ENCODE measurements at regions not wholly inside any gene's neighbourhood (a gene's known extent, or its start where the extent isn't known, plus 50 kb on each side); places are given as distances from the start of the nearest gene placed in this dataset.

- Mint-ChIP-seq H3K4me3 (no peak overlapping the region), H3K27me3 (ENCODE audit: insufficient read depth, low read depth, poor library complexity) (no peaks in the 10 kb centered on the region), H3K4me1 (no peaks in the 10 kb centered on the region), H3K9me3 (no peaks in the 10 kb centered on the region), H3K36me3 (ENCODE audit: low read depth) (no peaks in the 10 kb centered on the region), H3K27ac (no peak overlapping the region)
- Histone ChIP-seq H3K4me2 (no peak overlapping the region), H3K79me2 (replicated peaks; ENCODE audit: insufficient read depth) (no peaks in the 10 kb centered on the region), H3K27me3 (ENCODE audit: insufficient read depth) (no peaks in the 10 kb centered on the region), H3K9me2 (ENCODE audit: insufficient read depth) (no peaks in the 10 kb centered on the region), H3K4me1 (ENCODE audit: insufficient read depth) (no peaks in the 10 kb centered on the region), H4K20me1 (replicated peaks; ENCODE audit: insufficient read depth) (no peaks in the 10 kb centered on the region), H3K27ac (ENCODE audit: low read depth) (no peak overlapping the region), H2AFZ (no peak overlapping the region), H3K36me3 (ENCODE audit: insufficient read depth) (no peaks in the 10 kb centered on the region), H3F3A (replicated peaks; ENCODE audit: low read depth) (no peaks in the 10 kb centered on the region), H3K4me3 (no peak overlapping the region)
- DNase-seq (ENCODE audit: low spot score), result no peak
- no peak for TF ChIP-seq ZNF114 (CRISPR knock-in tag; IDR thresholded peaks at IDR 0.05)
- no peak for TF ChIP-seq CREB1 (CRISPR knock-in tag; IDR thresholded peaks at IDR 0.05; ENCODE audit: low read depth)
- no peak for TF ChIP-seq JUNB (IDR thresholded peaks at IDR 0.05; ENCODE audit: unreplicated experiment)
- no peak for ATAC-seq
Measured at GRCh38 chr11:109510316-109510715, 88.3 kb downstream of the C11orf87 start.

- Mint-ChIP-seq H3K4me1 (no peaks in the 10 kb centered on the region), H3K36me3 (ENCODE audit: low read depth) (no peaks in the 10 kb centered on the region), H3K27ac (no peak overlapping the region), H3K27me3 (ENCODE audit: insufficient read depth, low read depth, poor library complexity) (no peaks in the 10 kb centered on the region), H3K9me3 (no peaks in the 10 kb centered on the region), H3K4me3 (no peak overlapping the region)
- no peak overlapping the region for H2AFZ ChIP-seq
- no peak overlapping the region for H3K4me3 ChIP-seq
- H4K20me1 ChIP-seq (replicated peaks; ENCODE audit: insufficient read depth), result no peaks in the 10 kb centered on the region
- H3K4me2 ChIP-seq, result no peak overlapping the region
- ATAC-seq (no peak), DNase-seq (ENCODE audit: low spot score) (no peak)
- no peaks in the 10 kb centered on the region for H3K36me3 ChIP-seq (ENCODE audit: insufficient read depth)
- no peak overlapping the region for H3K27ac ChIP-seq (ENCODE audit: low read depth)
- no peaks in the 10 kb centered on the region for H3K27me3 ChIP-seq (ENCODE audit: insufficient read depth)
- no peaks in the 10 kb centered on the region for H3K4me1 ChIP-seq (ENCODE audit: insufficient read depth)
- H3K79me2 ChIP-seq (replicated peaks; ENCODE audit: insufficient read depth), result no peaks in the 10 kb centered on the region
- H3K9me2 ChIP-seq (ENCODE audit: insufficient read depth), result no peaks in the 10 kb centered on the region
- H3F3A ChIP-seq (replicated peaks; ENCODE audit: low read depth), result no peaks in the 10 kb centered on the region
- TF ChIP-seq ETS1 (IDR thresholded peaks at IDR 0.05), result no peak
- TF ChIP-seq CREB1 (CRISPR knock-in tag; IDR thresholded peaks at IDR 0.05; ENCODE audit: low read depth), result no peak
- TF ChIP-seq CTCF (conservative IDR thresholded peaks at IDR 0.05; ENCODE audit: low read depth in 2 of 2), result no peak
- no peak for TF ChIP-seq REST (IDR thresholded peaks at IDR 0.05; ENCODE audit: unreplicated experiment)
- no peak for TF ChIP-seq POLR2AphosphoS5 (IDR thresholded peaks at IDR 0.05; ENCODE audit: low read depth)
- no peak for TF ChIP-seq NANOG (IDR thresholded peaks at IDR 0.05; ENCODE audit: borderline replicate concordance)
- TF ChIP-seq EZH2phosphoT487 (IDR thresholded peaks at IDR 0.05; ENCODE audit: unreplicated experiment), result no peak
- TF ChIP-seq ZNF114 (CRISPR knock-in tag; IDR thresholded peaks at IDR 0.05), result no peak
- no peak for TF ChIP-seq EZH2 (IDR thresholded peaks at IDR 0.05; ENCODE audit: low read depth, unreplicated experiment)
- TF ChIP-seq JUNB (IDR thresholded peaks at IDR 0.05; ENCODE audit: unreplicated experiment), result no peak
- TF ChIP-seq ZNF331 (CRISPR knock-in tag; IDR thresholded peaks at IDR 0.05; ENCODE audit: low read depth), result no peak
- TF ChIP-seq STAT1 (IDR thresholded peaks at IDR 0.05; ENCODE audit: unreplicated experiment), result no peak
Measured at GRCh38 chr11:109511598-109511997, 89.6 kb downstream of the C11orf87 start.
